ENCODE measurements at regions not wholly inside any gene's neighbourhood (a gene's known extent, or its start where the extent isn't known, plus 50 kb on each side); places are given as distances from the start of the nearest gene placed in this dataset.
"Not testable (repeated sequence)": the region's sequence is repeated elsewhere in the genome, so short reads cannot be mapped to it uniquely, and the experiment has no call there.

GRCh38 chr13:65273811-65274420, 1956.2 kb downstream of the PCDH9 start:
- not testable (repeated sequence) for DNase-seq

DNA sequence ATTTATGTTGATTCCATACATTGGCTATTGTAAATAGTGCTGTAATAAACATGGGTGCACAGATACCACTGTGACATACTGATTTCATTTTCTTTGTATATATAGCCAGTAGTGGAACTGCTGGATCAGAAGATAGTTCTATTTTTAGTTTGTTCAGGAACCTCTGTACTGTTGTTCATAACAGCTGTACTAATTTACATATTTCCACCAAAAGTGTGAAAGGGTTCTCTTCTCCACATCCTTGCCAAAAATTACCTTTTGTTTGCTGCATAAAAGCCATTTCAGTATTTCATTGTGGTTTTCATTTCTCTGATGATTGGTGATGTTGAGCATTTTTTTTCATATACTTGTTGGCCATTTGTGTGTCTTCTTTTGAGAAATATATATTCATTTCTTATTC, 1962.1 kb downstream of the PCDH9 start:
- no peak for DNase-seq

- no peak for DNase-seq
These were observed 1964.1 kb downstream of the PCDH9 start for GRCh38 chr13:65265988-65266387.

DNA sequence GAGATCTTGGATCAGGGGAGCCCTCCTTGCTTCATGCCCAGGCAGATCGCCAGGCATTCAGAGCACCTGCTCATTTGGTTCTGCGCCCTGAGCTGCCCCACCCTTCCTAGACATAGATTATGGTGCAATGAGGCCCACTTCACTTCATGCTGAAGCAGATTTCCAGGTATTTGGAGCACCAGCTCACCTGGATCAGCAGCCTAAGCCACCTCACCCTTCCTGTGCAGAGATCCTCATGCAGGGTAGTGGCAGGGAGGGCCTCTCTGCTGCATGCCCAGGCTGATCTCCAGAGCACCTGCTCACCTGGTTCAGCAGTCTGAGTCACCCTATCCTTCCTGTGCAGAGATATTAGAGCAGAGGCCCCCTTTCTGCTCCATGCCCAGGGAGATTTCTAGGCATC, 1966.1 kb downstream of the PCDH9 start:
- DNase-seq, result no peak

GRCh38 chr13:65260946-65261891, 1968.9 kb downstream of the PCDH9 start:
- DNase-seq, result no peak

GRCh38 chr13:65240773-65241172, 1989.4 kb downstream of the PCDH9 start:
- DNase-seq, result no peak

GRCh38 chr13:65236841-65237418, 1993.2 kb downstream of the PCDH9 start:
- DNase-seq, result no peak

GRCh38 chr13:65217471-65217995, 2012.6 kb downstream of the PCDH9 start:
- DNase-seq, result no peak

DNA sequence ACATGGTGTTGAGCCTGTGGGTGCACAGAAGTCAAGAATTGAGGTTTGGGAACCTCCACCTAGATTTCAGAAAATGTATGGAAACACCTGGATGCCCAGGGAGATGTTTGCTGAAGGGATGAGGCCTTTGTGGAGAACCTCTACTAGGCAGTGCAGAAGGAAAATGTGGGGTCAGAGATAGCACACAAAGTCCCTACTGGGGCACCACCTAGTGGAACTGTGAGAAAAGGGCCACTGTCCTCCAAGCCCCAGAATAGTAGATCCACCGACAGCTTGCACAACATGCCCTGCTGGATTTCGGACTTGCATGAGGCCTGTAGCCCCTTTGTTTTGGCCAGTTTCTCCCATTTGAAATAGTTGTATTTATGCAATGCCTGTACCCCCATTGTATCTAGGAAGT, 2027.3 kb downstream of the PCDH9 start:
- DNase-seq, result not testable (repeated sequence)

DNA sequence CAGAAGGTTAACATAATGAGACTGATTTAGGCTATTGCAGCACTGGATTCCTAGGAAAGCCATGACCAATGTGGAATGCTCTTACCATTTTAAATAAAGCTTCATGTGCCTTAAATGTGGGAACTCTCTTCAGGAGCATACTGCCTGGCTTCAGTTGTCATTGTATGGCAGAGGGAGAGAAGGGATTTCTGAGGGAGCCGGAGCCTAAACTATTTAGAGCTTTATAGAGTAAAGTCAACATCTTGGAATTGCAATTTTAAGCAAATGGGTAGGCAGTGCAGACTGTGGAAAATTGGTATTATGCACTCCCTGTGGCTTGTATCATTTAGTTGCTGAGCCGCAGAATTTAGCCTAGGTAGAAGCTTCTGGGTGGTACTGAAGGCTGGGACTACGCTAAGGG, 2041.4 kb downstream of the PCDH9 start:
- no peak for DNase-seq

GRCh38 chr13:65168026-65168425, 2062.1 kb downstream of the PCDH9 start:
- DNase-seq, result no peak

DNA sequence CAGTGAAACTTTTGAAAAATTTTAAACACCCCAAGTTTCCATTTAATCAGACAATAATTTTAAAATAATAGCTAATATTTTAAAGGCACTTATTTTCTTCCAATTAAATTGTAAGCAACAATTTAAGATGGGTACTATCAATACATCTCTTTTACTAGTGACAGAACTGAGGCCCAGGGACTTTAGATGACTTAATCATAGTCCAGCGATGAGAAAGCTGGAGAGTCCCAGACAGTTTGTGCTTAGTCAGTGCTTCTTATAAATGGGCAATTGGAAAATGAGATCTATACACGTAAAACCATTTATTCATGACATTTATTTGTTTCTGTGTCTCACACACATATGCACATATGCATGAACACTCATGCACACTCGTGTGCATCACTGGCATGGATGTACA, 2063.5 kb downstream of the PCDH9 start:
- no peak for DNase-seq

DNA sequence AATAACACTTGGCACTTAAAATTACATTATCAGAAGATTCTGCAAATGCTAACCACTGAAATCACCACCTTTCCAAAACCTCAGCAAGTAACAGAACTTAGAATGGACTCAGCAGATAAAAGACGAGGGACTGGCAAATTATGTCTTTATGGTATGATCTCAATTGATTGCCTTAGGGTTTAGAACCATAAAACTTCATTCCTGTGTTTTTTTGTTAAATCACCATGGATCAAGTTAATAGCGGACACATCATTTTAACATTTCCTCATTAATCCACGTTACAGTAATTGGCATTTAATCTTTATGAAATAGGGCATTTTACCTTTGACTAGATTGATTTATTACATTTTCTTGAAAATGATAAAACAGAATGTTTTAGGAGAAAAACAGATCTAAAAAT, 2070.3 kb downstream of the PCDH9 start:
- no peak for DNase-seq

DNA sequence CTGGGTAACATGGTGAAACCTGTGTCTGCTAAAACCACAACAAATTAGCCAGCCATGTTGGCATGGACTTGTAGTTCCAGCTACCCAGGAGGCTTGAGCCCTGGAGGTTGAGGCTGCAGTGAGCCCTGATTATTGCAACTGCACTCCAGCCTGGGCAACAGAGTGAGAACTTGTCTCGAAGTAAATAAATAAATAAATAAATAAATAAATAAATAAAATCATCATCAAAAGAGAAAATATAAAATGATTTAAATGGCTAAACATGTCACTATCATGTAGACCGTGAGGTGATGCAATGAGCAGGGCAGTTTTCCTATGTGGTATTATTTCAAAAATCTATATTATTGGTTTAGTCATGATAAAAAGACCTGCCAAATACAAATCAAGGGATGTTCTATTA, 2074.3 kb downstream of the PCDH9 start:
- DNase-seq, result no peak

- DNase-seq, result no peak
These were observed 2075.3 kb downstream of the PCDH9 start for GRCh38 chr13:65154661-65155447.

DNA sequence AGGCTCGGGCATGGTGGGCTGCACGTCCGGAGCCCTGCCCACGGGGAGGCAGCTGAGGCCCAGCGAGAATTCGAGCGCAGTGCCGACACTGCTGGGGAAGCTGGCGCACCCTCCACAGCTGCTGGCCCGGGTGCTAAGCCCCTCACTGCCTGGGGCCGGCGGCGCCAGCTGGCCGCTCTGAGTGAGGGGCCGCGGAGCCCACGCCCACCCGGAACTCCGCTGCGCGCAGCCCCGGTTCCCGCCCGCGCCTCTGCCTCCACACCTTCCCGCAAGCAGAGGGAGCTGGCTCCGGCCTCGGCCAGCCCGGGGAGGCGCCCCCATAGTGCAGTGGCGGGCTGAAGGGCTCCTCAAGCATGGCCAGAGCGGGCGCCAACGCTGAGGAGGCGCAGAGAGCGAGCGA, 2080.4 kb downstream of the PCDH9 start:
- DNase-seq, result no peak

- no peak for DNase-seq
These were observed 2086.2 kb downstream of the PCDH9 start for GRCh38 chr13:65143920-65144319.

GRCh38 chr13:65133094-65133493, 2097.0 kb downstream of the PCDH9 start:
- DNase-seq, result no peak

- no peak for DNase-seq
These were observed 2104.9 kb downstream of the PCDH9 start for GRCh38 chr13:65125236-65125635.

DNA sequence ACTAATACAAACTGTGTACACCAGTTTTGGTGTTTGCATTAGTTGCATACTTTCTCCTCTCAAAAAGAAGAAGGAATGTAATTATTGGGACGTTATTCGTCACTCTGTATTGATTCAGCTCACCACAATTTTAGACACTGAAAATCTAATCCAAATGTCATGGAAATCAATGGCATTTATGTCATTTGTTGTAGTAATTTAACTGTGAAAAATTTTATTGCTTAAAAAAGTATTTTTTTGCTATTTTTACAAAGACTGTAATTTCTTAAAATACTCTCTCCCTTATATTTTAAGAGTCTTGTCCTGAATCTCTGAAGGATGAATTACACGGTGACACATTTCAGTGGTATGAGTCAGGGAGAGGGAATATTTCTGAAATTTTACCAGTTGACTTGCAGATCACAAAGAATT, 2117.6 kb downstream of the PCDH9 start:
- no peak for DNase-seq

DNA sequence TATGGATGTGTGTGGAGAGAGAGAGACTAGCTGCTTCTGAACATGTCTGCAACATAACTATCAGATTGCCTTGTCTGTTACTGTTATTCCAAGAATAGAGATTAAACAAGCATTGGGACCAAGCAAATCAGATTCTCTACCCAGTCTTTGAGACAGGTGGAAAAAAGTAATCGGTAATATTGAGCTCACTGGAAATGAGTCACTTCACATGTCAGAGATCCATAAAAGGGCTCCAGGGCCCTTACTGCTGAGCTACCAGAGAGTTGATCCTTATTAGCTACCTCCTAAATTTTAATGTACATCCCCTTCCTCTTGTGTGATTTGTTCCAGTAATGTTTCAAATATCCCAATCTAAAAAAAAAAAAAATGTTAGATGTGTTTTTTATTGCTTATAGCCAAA, 2118.0 kb downstream of the PCDH9 start:
- DNase-seq, result no peak

DNA sequence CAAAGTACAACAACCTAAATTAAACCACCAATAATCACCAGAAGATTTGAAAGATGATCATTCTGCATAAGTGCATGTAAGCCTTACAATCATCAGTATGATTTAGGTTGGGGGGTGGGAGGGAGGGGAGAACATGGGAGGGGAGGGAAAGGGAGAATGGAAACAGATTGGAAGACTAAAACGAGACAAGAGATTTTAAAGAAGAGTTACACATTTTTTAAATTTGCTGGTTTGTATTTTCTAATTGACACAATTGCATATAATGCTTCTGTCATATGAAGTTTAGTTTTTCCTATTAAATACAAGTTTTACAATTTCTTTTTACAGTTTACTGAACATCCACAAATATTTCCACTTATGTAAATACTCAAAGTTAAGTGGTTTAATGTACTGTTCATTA, 2118.9 kb downstream of the PCDH9 start:
- no peak for DNase-seq

- not testable (repeated sequence) for DNase-seq
These were observed 2125.7 kb downstream of the PCDH9 start for GRCh38 chr13:65104436-65104835.
